ENCODE measurements at regions not wholly inside any gene's neighbourhood (a gene's known extent, or its start where the extent isn't known, plus 50 kb on each side); places are given as distances from the start of the nearest gene placed in this dataset.

DNA sequence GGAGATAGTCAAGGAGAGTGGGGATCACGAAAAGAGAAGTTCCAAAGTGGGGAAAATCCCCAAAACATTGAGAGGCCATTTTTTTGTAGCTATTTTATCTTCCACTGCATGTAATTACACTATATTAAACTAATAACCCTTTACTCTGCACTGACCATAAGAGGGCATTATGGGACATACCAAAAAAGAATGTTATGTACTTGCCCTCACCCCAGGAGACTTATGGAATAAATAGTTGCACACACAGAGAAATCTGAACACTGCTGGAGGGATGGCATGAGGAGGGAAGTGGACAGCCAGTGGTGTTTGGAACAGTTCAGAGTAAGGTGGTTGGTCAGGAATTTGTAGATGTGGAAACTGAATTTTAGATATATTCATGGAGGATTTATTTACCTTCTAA is 422.9 kb downstream of the SNAPC1 start:
- H3K27ac ChIP-seq (ENCODE audit: low read depth in 1 of 2, low read length in 2 of 2), result no peak overlapping the region
- H3K27me3 ChIP-seq (ENCODE audit: control insufficient read depth in 4 of 4, insufficient read depth in 4 of 4, low read length in 3 of 4), result peaks cover 0 to 4% (median 2%) of the 10 kb centered on the region in 4 donors
- H3K9ac ChIP-seq (ENCODE audit: low read depth in 1 of 2, low read length in 2 of 2), result no peak overlapping the region
- H3K4me1 ChIP-seq (ENCODE audit: control insufficient read depth in 4 of 4, insufficient read depth in 4 of 4, low read length in 3 of 4), result no peaks in the 10 kb centered on the region
- TF ChIP-seq HNF4A (conservative IDR thresholded peaks at IDR 0.05) (no peak), HNF4G (IDR thresholded peaks at IDR 0.05) (no peak), RXRA (IDR thresholded peaks at IDR 0.05) (no peak), GABPA (IDR thresholded peaks at IDR 0.05 in 1 of 2, conservative IDR thresholded peaks at IDR 0.05 in 1 of 2) (no peak), EGR1 (IDR thresholded peaks at IDR 0.05; ENCODE audit: low read depth in 2 of 2) (no peak), TAF1 (conservative IDR thresholded peaks at IDR 0.05) (no peak), FOXA1 (IDR thresholded peaks at IDR 0.05) (no peak)
- WGBS, result 18% methylated on average over 1 of the region's 1 CpG
- no peaks in the 10 kb centered on the region for H3K36me3 ChIP-seq (ENCODE audit: control insufficient read depth in 4 of 4, insufficient read depth in 3 of 4, low read depth in 1 of 4, low read length in 3 of 4)
- DNase-seq (ENCODE audit: low spot score), result no peak
- H3K9me3 ChIP-seq (ENCODE audit: control insufficient read depth in 4 of 4, low read length in 3 of 4), result no peaks in the 10 kb centered on the region
- H3K4me3 ChIP-seq (ENCODE audit: low read depth in 1 of 3, low read length in 3 of 3), result no peak overlapping the region

DNA sequence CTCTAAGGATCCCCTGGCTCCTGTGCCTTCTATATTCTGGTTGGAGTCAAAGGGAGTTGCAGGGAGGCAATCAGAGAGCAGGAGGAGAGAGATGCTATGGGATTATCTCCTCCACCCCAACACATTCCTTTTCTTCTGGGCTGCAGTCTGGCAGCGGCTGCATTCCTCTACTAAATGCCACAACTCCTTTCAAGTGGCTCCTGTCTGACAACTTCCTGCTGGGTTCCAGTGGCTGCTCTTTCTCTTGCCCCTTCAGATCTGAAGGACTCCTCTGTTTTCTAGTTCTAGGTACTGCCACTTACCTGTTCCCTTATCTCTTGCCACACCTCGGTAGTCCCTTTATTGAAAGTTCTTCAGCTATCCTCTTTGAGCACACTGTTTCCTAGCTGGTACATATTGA is 425.0 kb downstream of the SNAPC1 start:
- TF ChIP-seq, protein P1, sequence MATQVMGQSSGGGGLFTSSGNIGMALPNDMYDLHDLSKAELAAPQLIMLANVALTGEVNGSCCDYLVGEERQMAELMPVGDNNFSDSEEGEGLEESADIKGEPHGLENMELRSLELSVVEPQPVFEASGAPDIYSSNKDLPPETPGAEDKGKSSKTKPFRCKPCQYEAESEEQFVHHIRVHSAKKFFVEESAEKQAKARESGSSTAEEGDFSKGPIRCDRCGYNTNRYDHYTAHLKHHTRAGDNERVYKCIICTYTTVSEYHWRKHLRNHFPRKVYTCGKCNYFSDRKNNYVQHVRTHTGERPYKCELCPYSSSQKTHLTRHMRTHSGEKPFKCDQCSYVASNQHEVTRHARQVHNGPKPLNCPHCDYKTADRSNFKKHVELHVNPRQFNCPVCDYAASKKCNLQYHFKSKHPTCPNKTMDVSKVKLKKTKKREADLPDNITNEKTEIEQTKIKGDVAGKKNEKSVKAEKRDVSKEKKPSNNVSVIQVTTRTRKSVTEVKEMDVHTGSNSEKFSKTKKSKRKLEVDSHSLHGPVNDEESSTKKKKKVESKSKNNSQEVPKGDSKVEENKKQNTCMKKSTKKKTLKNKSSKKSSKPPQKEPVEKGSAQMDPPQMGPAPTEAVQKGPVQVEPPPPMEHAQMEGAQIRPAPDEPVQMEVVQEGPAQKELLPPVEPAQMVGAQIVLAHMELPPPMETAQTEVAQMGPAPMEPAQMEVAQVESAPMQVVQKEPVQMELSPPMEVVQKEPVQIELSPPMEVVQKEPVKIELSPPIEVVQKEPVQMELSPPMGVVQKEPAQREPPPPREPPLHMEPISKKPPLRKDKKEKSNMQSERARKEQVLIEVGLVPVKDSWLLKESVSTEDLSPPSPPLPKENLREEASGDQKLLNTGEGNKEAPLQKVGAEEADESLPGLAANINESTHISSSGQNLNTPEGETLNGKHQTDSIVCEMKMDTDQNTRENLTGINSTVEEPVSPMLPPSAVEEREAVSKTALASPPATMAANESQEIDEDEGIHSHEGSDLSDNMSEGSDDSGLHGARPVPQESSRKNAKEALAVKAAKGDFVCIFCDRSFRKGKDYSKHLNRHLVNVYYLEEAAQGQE (IDR thresholded peaks at IDR 0.05), result no peak
- TF ChIP-seq HNF4A (conservative IDR thresholded peaks at IDR 0.05), result no peak
- TF ChIP-seq NR2F2 (IDR thresholded peaks at IDR 0.05), result no peak
- no peak for TF ChIP-seq FOXA2 (IDR thresholded peaks at IDR 0.05)
- TF ChIP-seq RAD21 (IDR thresholded peaks at IDR 0.05), result no peak
- TF ChIP-seq SP1 (IDR thresholded peaks at IDR 0.05), result no peak
- TF ChIP-seq, protein P2, sequence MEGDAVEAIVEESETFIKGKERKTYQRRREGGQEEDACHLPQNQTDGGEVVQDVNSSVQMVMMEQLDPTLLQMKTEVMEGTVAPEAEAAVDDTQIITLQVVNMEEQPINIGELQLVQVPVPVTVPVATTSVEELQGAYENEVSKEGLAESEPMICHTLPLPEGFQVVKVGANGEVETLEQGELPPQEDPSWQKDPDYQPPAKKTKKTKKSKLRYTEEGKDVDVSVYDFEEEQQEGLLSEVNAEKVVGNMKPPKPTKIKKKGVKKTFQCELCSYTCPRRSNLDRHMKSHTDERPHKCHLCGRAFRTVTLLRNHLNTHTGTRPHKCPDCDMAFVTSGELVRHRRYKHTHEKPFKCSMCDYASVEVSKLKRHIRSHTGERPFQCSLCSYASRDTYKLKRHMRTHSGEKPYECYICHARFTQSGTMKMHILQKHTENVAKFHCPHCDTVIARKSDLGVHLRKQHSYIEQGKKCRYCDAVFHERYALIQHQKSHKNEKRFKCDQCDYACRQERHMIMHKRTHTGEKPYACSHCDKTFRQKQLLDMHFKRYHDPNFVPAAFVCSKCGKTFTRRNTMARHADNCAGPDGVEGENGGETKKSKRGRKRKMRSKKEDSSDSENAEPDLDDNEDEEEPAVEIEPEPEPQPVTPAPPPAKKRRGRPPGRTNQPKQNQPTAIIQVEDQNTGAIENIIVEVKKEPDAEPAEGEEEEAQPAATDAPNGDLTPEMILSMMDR (IDR thresholded peaks at IDR 0.05; ENCODE audit: low read depth, low read length, missing input control), result no peak
- Histone ChIP-seq H3K27me3 (ENCODE audit: control insufficient read depth in 4 of 4, insufficient read depth in 4 of 4, low read length in 3 of 4) (peaks cover 0 to 4% (median 2%) of the 10 kb centered on the region in 4 donors), H3K36me3 (ENCODE audit: control insufficient read depth in 4 of 4, insufficient read depth in 3 of 4, low read depth in 1 of 4, low read length in 3 of 4) (no peaks in the 10 kb centered on the region), H3K4me3 (ENCODE audit: low read depth in 1 of 3, low read length in 3 of 3) (no peak overlapping the region), H3K4me1 (ENCODE audit: control insufficient read depth in 4 of 4, insufficient read depth in 4 of 4, low read length in 3 of 4) (no peaks in the 10 kb centered on the region), H3K9me3 (ENCODE audit: control insufficient read depth in 4 of 4, low read length in 3 of 4) (no peaks in the 10 kb centered on the region), H3K27ac (ENCODE audit: low read depth in 1 of 2, low read length in 2 of 2) (no peak overlapping the region), H3K9ac (ENCODE audit: low read depth in 1 of 2, low read length in 2 of 2) (no peak overlapping the region)
- 41% methylated on average over 2 of the region's 2 CpGs for WGBS
- no peak for DNase-seq (ENCODE audit: low spot score)

DNA sequence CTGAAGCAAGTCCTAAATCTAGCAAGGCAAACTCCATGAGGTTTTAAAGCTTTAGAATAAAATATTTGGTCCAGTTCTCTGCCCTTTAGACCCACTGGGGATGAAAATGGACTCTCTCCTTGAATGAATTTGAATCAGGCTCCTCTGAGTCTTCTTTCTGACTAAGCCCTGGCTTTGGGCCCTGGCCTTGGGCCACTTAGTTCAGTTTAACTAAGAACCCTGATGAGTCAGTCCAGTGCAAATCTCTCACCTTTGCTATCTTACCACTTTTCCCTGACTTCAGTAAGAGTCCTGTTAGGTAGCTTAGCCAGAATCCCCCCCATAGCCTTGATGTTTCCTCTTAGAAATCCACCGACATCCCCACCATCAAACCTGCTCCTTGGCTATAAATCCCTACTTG is 427.5 kb downstream of the SNAPC1 start:
- Histone ChIP-seq H3K9ac (ENCODE audit: low read depth in 1 of 2, low read length in 2 of 2) (no peak overlapping the region), H3K27ac (ENCODE audit: low read depth in 1 of 2, low read length in 2 of 2) (no peak overlapping the region), H3K4me3 (ENCODE audit: low read depth in 1 of 3, low read length in 3 of 3) (no peak overlapping the region), H3K4me1 (ENCODE audit: control insufficient read depth in 4 of 4, insufficient read depth in 4 of 4, low read length in 3 of 4) (no peaks in the 10 kb centered on the region), H3K9me3 (ENCODE audit: control insufficient read depth in 4 of 4, low read length in 3 of 4) (no peaks in the 10 kb centered on the region), H3K36me3 (ENCODE audit: control insufficient read depth in 4 of 4, insufficient read depth in 3 of 4, low read depth in 1 of 4, low read length in 3 of 4) (no peaks in the 10 kb centered on the region), H3K27me3 (ENCODE audit: control insufficient read depth in 4 of 4, insufficient read depth in 4 of 4, low read length in 3 of 4) (peaks cover 0 to 4% (median 0%) of the 10 kb centered on the region in 4 donors)
- WGBS, result 0% methylated on average over 1 of the region's 1 CpG
- TF ChIP-seq JUND (IDR thresholded peaks at IDR 0.05), result no peak
- DNase-seq (ENCODE audit: low spot score), result no peak
